ENCODE measurements at regions not wholly inside any gene's neighbourhood (a gene's known extent, or its start where the extent isn't known, plus 50 kb on each side); places are given as distances from the start of the nearest gene placed in this dataset.
"Not testable (repeated sequence)": the region's sequence is repeated elsewhere in the genome, so short reads cannot be mapped to it uniquely, and the experiment has no call there.

DNA sequence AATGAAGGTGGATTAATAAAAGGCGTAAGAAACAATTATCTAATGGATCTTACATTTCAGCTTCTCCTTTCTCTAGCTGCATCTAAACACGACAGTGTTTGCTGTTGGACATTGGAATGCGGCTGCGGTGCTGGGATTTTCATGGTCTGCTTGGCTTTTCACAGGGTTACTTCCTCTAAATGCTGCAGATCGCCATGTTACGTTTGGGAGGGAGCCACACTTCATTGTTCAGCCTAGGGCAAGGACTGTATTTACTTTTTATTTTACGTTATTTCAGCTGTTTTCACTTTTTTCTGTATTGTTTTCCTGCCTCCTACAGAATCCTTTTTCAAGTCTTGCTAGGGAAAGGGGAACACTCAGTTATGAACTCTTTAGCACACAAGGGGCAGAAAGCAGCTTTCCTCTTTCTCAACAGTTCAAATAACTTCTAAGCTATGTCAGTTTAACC lies 97.9 kb upstream of the MTHFD1L start:
- no peak for DNase-seq (ENCODE audit: low spot score)

- no peak for DNase-seq (ENCODE audit: low spot score)
Measured at GRCh38 chr6:150770637-150771036, 94.9 kb upstream of the MTHFD1L start.

- no peak for DNase-seq (ENCODE audit: low spot score)
Measured at GRCh38 chr6:150773969-150774368, 91.5 kb upstream of the MTHFD1L start.

- DNase-seq (ENCODE audit: low spot score) = no peak
Measured at GRCh38 chr6:150775415-150776203, 89.9 kb upstream of the MTHFD1L start.

GRCh38 chr6:150777736-150778135 lies 87.8 kb upstream of the MTHFD1L start:
- DNase-seq (ENCODE audit: low spot score) = no peak

DNA sequence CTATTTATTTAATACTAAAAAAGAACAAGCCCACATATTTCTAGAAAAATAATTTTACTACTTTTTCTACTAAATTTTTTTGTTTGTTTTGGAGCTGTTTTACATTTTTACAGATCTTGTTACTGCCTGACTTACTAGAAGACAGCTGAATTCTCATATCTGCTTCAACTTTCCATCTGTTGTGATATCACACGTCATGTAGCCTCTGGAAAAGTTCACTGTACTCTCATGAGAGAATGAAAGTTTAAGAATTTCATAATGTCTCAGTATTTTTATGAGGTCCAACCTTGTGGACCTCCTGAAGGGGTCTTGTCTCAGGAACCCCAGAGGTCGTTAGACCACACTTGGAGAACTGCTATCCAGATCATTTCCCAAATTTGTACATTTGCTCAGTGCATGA lies 81.7 kb upstream of the MTHFD1L start:
- DNase-seq (ENCODE audit: low spot score) = no peak

GRCh38 chr6:150787429-150787828 lies 78.1 kb upstream of the MTHFD1L start:
- no peak for DNase-seq (ENCODE audit: low spot score)

DNA sequence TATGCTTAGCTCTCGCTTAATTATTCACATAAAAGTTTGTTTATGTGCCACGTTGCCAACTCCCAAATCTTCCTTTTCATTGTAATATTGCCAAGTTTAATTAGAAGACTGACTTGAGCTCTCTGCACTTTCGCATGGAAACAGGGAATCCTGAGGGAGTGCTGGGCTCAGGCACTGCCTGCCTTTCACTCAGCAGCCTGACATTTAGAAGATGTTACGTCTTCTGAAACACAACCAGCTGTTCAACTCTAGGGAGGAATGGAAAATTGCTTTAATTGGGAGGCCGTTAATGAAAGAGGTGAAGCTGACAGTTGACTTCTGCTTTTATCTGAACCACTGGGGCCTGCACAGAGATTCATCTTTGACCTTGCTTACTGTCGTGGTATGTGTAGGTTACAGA lies 77.4 kb upstream of the MTHFD1L start:
- no peak for DNase-seq (ENCODE audit: low spot score)

DNA sequence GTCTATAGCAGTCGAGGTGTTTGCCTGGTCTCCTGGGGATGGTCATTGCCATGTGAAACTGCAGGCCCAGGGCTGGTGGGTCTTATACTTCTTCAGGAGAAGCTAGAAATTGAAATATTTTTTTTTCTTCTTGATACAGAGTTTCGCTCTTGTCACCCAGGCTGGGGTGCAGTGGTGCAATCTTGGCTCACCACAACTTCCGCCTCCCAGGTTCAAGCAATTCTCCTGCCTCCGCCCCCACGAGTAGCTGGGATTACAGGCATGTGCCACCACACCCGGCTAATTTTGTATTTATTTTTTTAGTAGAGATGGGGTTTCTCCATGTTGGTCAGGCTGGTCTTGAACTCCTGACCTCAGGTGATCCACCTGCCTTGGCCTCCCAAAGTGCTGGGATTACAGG lies 75.6 kb upstream of the MTHFD1L start:
- DNase-seq (ENCODE audit: low spot score) = not testable (repeated sequence)

DNA sequence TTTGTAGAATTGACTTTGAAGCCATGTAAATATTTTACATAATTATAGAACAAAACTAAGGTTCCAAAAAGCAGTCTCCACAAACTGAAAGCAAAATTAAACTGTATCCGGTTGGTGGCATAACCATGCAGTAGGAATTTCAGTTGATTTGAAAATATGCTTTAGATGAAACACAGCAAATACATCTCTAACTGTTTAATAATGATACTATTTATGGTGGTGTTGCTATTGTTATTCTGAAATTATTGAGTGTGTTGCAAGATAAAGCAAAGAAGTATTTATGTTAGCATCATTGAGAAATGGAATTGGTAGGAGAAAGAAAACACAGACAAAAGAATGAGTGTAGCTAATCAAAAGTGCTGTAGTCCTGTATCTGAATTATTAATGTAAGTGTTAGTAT lies 73.8 kb upstream of the MTHFD1L start:
- no peak for DNase-seq (ENCODE audit: low spot score)

DNA sequence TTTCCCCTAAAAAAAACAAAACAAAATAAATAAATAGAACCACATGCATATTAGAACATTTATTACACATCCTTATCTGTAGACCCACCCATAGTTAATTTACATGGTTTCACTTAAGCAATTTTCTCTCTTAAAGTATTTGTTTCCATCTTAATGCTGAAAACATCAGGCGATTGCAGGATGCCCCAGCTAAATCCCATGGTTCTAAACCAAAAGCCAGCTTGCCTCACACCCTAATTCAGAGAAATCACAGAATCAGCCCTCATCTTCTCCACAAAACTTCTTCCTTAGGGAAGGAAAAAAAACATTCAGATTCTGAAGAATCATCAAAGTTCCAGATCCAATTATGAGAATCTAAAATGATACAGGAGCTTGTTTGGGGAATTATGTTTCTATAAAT lies 67.6 kb upstream of the MTHFD1L start:
- no peak for DNase-seq (ENCODE audit: low spot score)

- DNase-seq (ENCODE audit: low spot score) = no peak
Measured at GRCh38 chr6:150799276-150799805, 66.2 kb upstream of the MTHFD1L start.

GRCh38 chr6:150800674-150801314 lies 64.7 kb upstream of the MTHFD1L start:
- DNase-seq (ENCODE audit: low spot score) = no peak

DNA sequence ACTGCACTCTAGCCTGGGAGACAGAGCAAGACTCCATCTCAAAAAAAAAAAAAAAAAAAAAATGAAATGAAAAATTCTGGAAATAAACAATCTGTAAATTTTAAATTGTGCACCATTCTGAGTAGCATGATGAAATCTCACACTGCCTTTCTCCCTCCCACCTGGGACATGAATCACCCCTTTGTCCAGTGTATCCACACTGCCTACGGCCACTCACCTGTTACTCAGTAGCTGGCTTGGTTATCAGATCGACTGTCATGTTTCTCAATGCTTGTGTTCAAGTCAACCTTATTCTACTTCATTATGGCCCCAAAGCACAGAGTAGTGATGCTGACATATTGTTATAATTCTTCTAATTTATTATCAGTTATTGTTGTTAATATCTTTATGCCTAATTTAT lies 58.7 kb upstream of the MTHFD1L start:
- no peak for DNase-seq (ENCODE audit: low spot score)

GRCh38 chr6:150813319-150813992 lies 52.0 kb upstream of the MTHFD1L start:
- peak; percentile 8 for DNase-seq (ENCODE audit: low spot score)

GRCh38 chr6:150813993-150814359 lies 51.5 kb upstream of the MTHFD1L start:
- no peak for DNase-seq (ENCODE audit: low spot score)

Data from Ammon's horn (tissue), 1 donor.